Mucosa of rectum (tissue), 2 donors: ENCODE measurements at regions not wholly inside any gene's neighbourhood (a gene's known extent, or its start where the extent isn't known, plus 50 kb on each side); places are given as distances from the start of the nearest gene placed in this dataset.

Experiments
- H3K27ac ChIP-seq, 2 donors: one replicate each; pipeline ENCODE4 v1.7.0; 2013; ENCODE audit warnings: inconsistent platforms in 2 of 2, low read depth in 2 of 2, low read length in 2 of 2
- H3K27me3 ChIP-seq, 2 donors: one replicate each; pipeline ENCODE4 v1.7.0; 2013; ENCODE audit warnings: low read length in 2 of 2; ENCODE audit not compliant: control insufficient read depth in 2 of 2, insufficient read depth in 2 of 2
- H3K36me3 ChIP-seq, 2 donors: one replicate each; pipeline ENCODE4 v1.7.0; 2013; ENCODE audit warnings: low read length in 2 of 2; ENCODE audit not compliant: control insufficient read depth in 2 of 2, insufficient read depth in 2 of 2
- H3K4me1 ChIP-seq, 2 donors: one replicate each; pipeline ENCODE4 v1.7.0; 2013; ENCODE audit warnings: low read length in 2 of 2, mild to moderate bottlenecking in 1 of 2; ENCODE audit not compliant: control insufficient read depth in 2 of 2, insufficient read depth in 2 of 2
- H3K4me3 ChIP-seq, 2 donors: one replicate each; pipeline ENCODE4 v1.7.0; 2013; ENCODE audit warnings: low read length in 2 of 2
- H3K9ac ChIP-seq, 2 donors: one replicate each; pipeline ENCODE4 v1.7.0; 2013; ENCODE audit warnings: low read length in 2 of 2, low read depth in 1 of 2, mild to moderate bottlenecking in 1 of 2
- H3K9me3 ChIP-seq, 2 donors: one replicate each; pipeline ENCODE4 v1.7.0; 2013; ENCODE audit warnings: low read length in 2 of 2; ENCODE audit not compliant: control insufficient read depth in 2 of 2
- donor health status: healthy.
- donor health status: Normal muscosa, but diverticular disease.

- Histone ChIP-seq H3K4me1 (no peaks in the 10 kb centered on the region), H3K27ac (no peak overlapping the region), H3K4me3 (no peak overlapping the region), H3K36me3 (no peaks in the 10 kb centered on the region), H3K27me3 (peaks cover 0 to 2% of the 10 kb centered on the region in 2 donors), H3K9me3 (no peaks in the 10 kb centered on the region), H3K9ac (no peak overlapping the region)
Measured at GRCh38 chr20:48326868-48327267, 500.9 kb downstream of the PREX1 start.

- no peak overlapping the region for H3K9ac ChIP-seq
Measured at GRCh38 chr20:48326434-48326691, 501.4 kb downstream of the PREX1 start.

GRCh38 chr20:48325656-48326433 is 502.0 kb downstream of the PREX1 start:
- H3K4me3 ChIP-seq = no peak overlapping the region
- H3K9ac ChIP-seq = no peak overlapping the region
- no peak overlapping the region for H3K27ac ChIP-seq
- H3K9me3 ChIP-seq = no peaks in the 10 kb centered on the region
- peaks cover 0 to 2% of the 10 kb centered on the region in 2 donors for H3K27me3 ChIP-seq
- no peaks in the 10 kb centered on the region for H3K36me3 ChIP-seq
- H3K4me1 ChIP-seq = no peaks in the 10 kb centered on the region

More at GRCh38 chr20:48326434-48326691, 501.4 kb downstream of the PREX1 start:
- Histone ChIP-seq H3K27me3 (peaks cover 0 to 2% of the 10 kb centered on the region in 2 donors), H3K9me3 (no peaks in the 10 kb centered on the region), H3K36me3 (no peaks in the 10 kb centered on the region), H3K4me3 (no peak overlapping the region), H3K27ac (no peak overlapping the region), H3K4me1 (no peaks in the 10 kb centered on the region)

GRCh38 chr20:48324744-48325143 is 503.1 kb downstream of the PREX1 start:
- Histone ChIP-seq H3K4me1 (no peaks in the 10 kb centered on the region), H3K9ac (no peak overlapping the region), H3K36me3 (no peaks in the 10 kb centered on the region), H3K27me3 (peaks cover 0 to 2% of the 10 kb centered on the region in 2 donors), H3K27ac (no peak overlapping the region), H3K9me3 (no peaks in the 10 kb centered on the region), H3K4me3 (no peak overlapping the region)

GRCh38 chr20:48321271-48321670 is 506.5 kb downstream of the PREX1 start:
- H3K9me3 ChIP-seq = no peaks in the 10 kb centered on the region
- H3K4me3 ChIP-seq = no peak overlapping the region
- no peak overlapping the region for H3K27ac ChIP-seq
- no peaks in the 10 kb centered on the region for H3K36me3 ChIP-seq
- H3K27me3 ChIP-seq = peaks cover 0 to 2% of the 10 kb centered on the region in 2 donors
- H3K4me1 ChIP-seq = no peaks in the 10 kb centered on the region
- H3K9ac ChIP-seq = no peak overlapping the region

GRCh38 chr20:48319943-48320584 is 507.7 kb downstream of the PREX1 start:
- H3K36me3 ChIP-seq = no peaks in the 10 kb centered on the region
- H3K4me3 ChIP-seq = no peak overlapping the region
- peaks cover 0 to 2% of the 10 kb centered on the region in 2 donors for H3K27me3 ChIP-seq
- no peaks in the 10 kb centered on the region for H3K9me3 ChIP-seq
- H3K9ac ChIP-seq = no peak overlapping the region
- no peak overlapping the region for H3K27ac ChIP-seq
- no peaks in the 10 kb centered on the region for H3K4me1 ChIP-seq

- Histone ChIP-seq H3K9ac (no peak overlapping the region), H3K27ac (no peak overlapping the region), H3K4me3 (no peak overlapping the region), H3K27me3 (peaks cover 0 to 2% of the 10 kb centered on the region in 2 donors), H3K9me3 (no peaks in the 10 kb centered on the region), H3K36me3 (no peaks in the 10 kb centered on the region), H3K4me1 (no peaks in the 10 kb centered on the region)
Measured at GRCh38 chr20:48317578-48317977, 510.2 kb downstream of the PREX1 start.

GRCh38 chr20:48314925-48315592 is 512.7 kb downstream of the PREX1 start:
- no peaks in the 10 kb centered on the region for H3K36me3 ChIP-seq
- peaks cover 0 to 2% of the 10 kb centered on the region in 2 donors for H3K27me3 ChIP-seq
- H3K9ac ChIP-seq = no peak overlapping the region
- H3K4me3 ChIP-seq = no peak overlapping the region
- H3K27ac ChIP-seq = no peak overlapping the region
- no peaks in the 10 kb centered on the region for H3K9me3 ChIP-seq
- no peaks in the 10 kb centered on the region for H3K4me1 ChIP-seq

GRCh38 chr20:48313324-48313723 is 514.5 kb downstream of the PREX1 start:
- Histone ChIP-seq H3K4me1 (no peaks in the 10 kb centered on the region), H3K9me3 (no peaks in the 10 kb centered on the region), H3K4me3 (no peak overlapping the region), H3K27ac (no peak overlapping the region), H3K9ac (no peak overlapping the region), H3K27me3 (peaks cover 3 to 4% of the 10 kb centered on the region in 2 donors), H3K36me3 (no peaks in the 10 kb centered on the region)

GRCh38 chr20:48311956-48312355 is 515.8 kb downstream of the PREX1 start:
- Histone ChIP-seq H3K9ac (no peak overlapping the region), H3K4me3 (no peak overlapping the region), H3K36me3 (no peaks in the 10 kb centered on the region), H3K4me1 (no peaks in the 10 kb centered on the region), H3K9me3 (no peaks in the 10 kb centered on the region), H3K27ac (no peak overlapping the region), H3K27me3 (peaks cover 3 to 4% of the 10 kb centered on the region in 2 donors)
